IPS-15b (cell line): ENCODE measurements at regions not wholly inside any gene's neighbourhood (a gene's known extent, or its start where the extent isn't known, plus 50 kb on each side); places are given as distances from the start of the nearest gene placed in this dataset.
"Not testable (repeated sequence)": the region's sequence is repeated elsewhere in the genome, so short reads cannot be mapped to it uniquely, and the experiment has no call there.

Source experiments
- H3K27me3 ChIP-seq: one replicate; pipeline ENCODE4 v1.6.1; 2013; ENCODE audit warnings: low read length; ENCODE audit not compliant: control insufficient read depth, insufficient read depth
- H3K36me3 ChIP-seq: one replicate; pipeline ENCODE4 v1.6.1; 2013; ENCODE audit warnings: low read length; ENCODE audit not compliant: control insufficient read depth, insufficient read depth
- H3K4me1 ChIP-seq: one replicate; pipeline ENCODE4 v1.6.1; 2013; ENCODE audit warnings: mild to moderate bottlenecking, low read length; ENCODE audit not compliant: control insufficient read depth, insufficient read depth
- H3K4me3 ChIP-seq: one replicate; pipeline ENCODE4 v1.5.1; 2013; ENCODE audit warnings: low read depth, low read length
- H3K9ac ChIP-seq: one replicate; pipeline ENCODE4 v1.6.1; 2013; ENCODE audit warnings: low read depth, mild to moderate bottlenecking, low read length
- H3K9me3 ChIP-seq: one replicate; pipeline ENCODE4 v1.6.1; 2013; ENCODE audit warnings: mild to moderate bottlenecking, low read length; ENCODE audit not compliant: control insufficient read depth, insufficient read depth

- not testable (repeated sequence) for H3K4me1 ChIP-seq, H3K36me3 ChIP-seq, H3K27me3 ChIP-seq, H3K4me3 ChIP-seq, H3K9me3 ChIP-seq, H3K9ac ChIP-seq
Measured at GRCh38 chr5:82944267-82944666, 132.9 kb downstream of the TMEM167A start.

GRCh38 chr5:82942083-82942881 is 134.9 kb downstream of the TMEM167A start:
- Histone ChIP-seq H3K4me1 (no peaks in the 10 kb centered on the region), H3K27me3 (no peaks in the 10 kb centered on the region), H3K4me3 (no peak overlapping the region), H3K9me3 (peaks cover 6% of the 10 kb centered on the region), H3K9ac (no peak overlapping the region), H3K36me3 (no peaks in the 10 kb centered on the region)

GRCh38 chr5:82938901-82939725 is 138.1 kb downstream of the TMEM167A start:
- Histone ChIP-seq H3K4me3 (no peak overlapping the region), H3K9ac (no peak overlapping the region), H3K36me3 (no peaks in the 10 kb centered on the region), H3K4me1 (no peaks in the 10 kb centered on the region), H3K9me3 (peaks cover 6% of the 10 kb centered on the region), H3K27me3 (no peaks in the 10 kb centered on the region)

GRCh38 chr5:82932473-82933220 is 144.5 kb downstream of the TMEM167A start:
- not testable (repeated sequence) for H3K4me1 ChIP-seq, H3K9me3 ChIP-seq, H3K4me3 ChIP-seq, H3K9ac ChIP-seq, H3K27me3 ChIP-seq, H3K36me3 ChIP-seq

- Histone ChIP-seq H3K9ac (no peak overlapping the region), H3K9me3 (no peaks in the 10 kb centered on the region), H3K4me1 (no peaks in the 10 kb centered on the region), H3K4me3 (no peak overlapping the region), H3K36me3 (no peaks in the 10 kb centered on the region), H3K27me3 (no peaks in the 10 kb centered on the region)
Measured at GRCh38 chr5:82931110-82931509, 146.1 kb downstream of the TMEM167A start.

GRCh38 chr5:82925061-82925411 is 152.2 kb downstream of the TMEM167A start:
- H3K27me3 ChIP-seq = no peaks in the 10 kb centered on the region
- no peak overlapping the region for H3K9ac ChIP-seq
- no peaks in the 10 kb centered on the region for H3K9me3 ChIP-seq
- no peaks in the 10 kb centered on the region for H3K4me1 ChIP-seq
- H3K4me3 ChIP-seq = no peak overlapping the region
- no peaks in the 10 kb centered on the region for H3K36me3 ChIP-seq

- no peaks in the 10 kb centered on the region for H3K36me3 ChIP-seq
- H3K4me3 ChIP-seq = no peak overlapping the region
- no peaks in the 10 kb centered on the region for H3K9me3 ChIP-seq
- no peaks in the 10 kb centered on the region for H3K27me3 ChIP-seq
- no peaks in the 10 kb centered on the region for H3K4me1 ChIP-seq
- no peak overlapping the region for H3K9ac ChIP-seq
Measured at GRCh38 chr5:82924226-82925060, 152.8 kb downstream of the TMEM167A start.

- Histone ChIP-seq H3K27me3 (no peaks in the 10 kb centered on the region), H3K9me3 (no peaks in the 10 kb centered on the region), H3K36me3 (no peaks in the 10 kb centered on the region), H3K4me3 (no peak overlapping the region), H3K9ac (no peak overlapping the region), H3K4me1 (no peaks in the 10 kb centered on the region)
Measured at GRCh38 chr5:82922086-82922734, 155.0 kb downstream of the TMEM167A start.

GRCh38 chr5:82918311-82919031 is 158.7 kb downstream of the TMEM167A start:
- Histone ChIP-seq H3K9me3 (peaks cover 3% of the 10 kb centered on the region), H3K9ac (no peak overlapping the region)

GRCh38 chr5:82917584-82917983 is 159.6 kb downstream of the TMEM167A start:
- H3K36me3 ChIP-seq = no peaks in the 10 kb centered on the region
- no peak overlapping the region for H3K9ac ChIP-seq
- H3K9me3 ChIP-seq = peaks cover 3% of the 10 kb centered on the region
- no peaks in the 10 kb centered on the region for H3K27me3 ChIP-seq
- no peaks in the 10 kb centered on the region for H3K4me1 ChIP-seq
- H3K4me3 ChIP-seq = no peak overlapping the region

More at GRCh38 chr5:82918311-82919031, 158.7 kb downstream of the TMEM167A start:
- Histone ChIP-seq H3K4me1 (no peaks in the 10 kb centered on the region), H3K36me3 (no peaks in the 10 kb centered on the region), H3K27me3 (no peaks in the 10 kb centered on the region), H3K4me3 (no peak overlapping the region)
